ENCODE measurements at regions not wholly inside any gene's neighbourhood (a gene's known extent, or its start where the extent isn't known, plus 50 kb on each side); places are given as distances from the start of the nearest gene placed in this dataset.

- BruUV-seq (replicated peaks): no TSS peak
- no peak for DNase-seq (ENCODE audit: unreplicated experiment)
- Mint-ChIP-seq H3K4me3 (ENCODE audit: unreplicated experiment) (no peak overlapping the region), H3K4me1 (ENCODE audit: insufficient read depth, unreplicated experiment) (peaks cover 15% of the 10 kb centered on the region), H3K36me3 (ENCODE audit: insufficient read depth, unreplicated experiment) (no peaks in the 10 kb centered on the region), H3K27me3 (ENCODE audit: insufficient read depth, unreplicated experiment) (no peaks in the 10 kb centered on the region), H3K27ac (ENCODE audit: low read depth, unreplicated experiment) (no peak overlapping the region), H3K9me3 (ENCODE audit: unreplicated experiment) (no peaks in the 10 kb centered on the region)
- TF ChIP-seq, protein P1, sequence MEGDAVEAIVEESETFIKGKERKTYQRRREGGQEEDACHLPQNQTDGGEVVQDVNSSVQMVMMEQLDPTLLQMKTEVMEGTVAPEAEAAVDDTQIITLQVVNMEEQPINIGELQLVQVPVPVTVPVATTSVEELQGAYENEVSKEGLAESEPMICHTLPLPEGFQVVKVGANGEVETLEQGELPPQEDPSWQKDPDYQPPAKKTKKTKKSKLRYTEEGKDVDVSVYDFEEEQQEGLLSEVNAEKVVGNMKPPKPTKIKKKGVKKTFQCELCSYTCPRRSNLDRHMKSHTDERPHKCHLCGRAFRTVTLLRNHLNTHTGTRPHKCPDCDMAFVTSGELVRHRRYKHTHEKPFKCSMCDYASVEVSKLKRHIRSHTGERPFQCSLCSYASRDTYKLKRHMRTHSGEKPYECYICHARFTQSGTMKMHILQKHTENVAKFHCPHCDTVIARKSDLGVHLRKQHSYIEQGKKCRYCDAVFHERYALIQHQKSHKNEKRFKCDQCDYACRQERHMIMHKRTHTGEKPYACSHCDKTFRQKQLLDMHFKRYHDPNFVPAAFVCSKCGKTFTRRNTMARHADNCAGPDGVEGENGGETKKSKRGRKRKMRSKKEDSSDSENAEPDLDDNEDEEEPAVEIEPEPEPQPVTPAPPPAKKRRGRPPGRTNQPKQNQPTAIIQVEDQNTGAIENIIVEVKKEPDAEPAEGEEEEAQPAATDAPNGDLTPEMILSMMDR (IDR thresholded peaks at IDR 0.05; ENCODE audit: unreplicated experiment): no peak
- CTCF ChIA-PET: interaction anchor here (0.6 to 6.0 kb wide), 4 partner anchors 17 to 330 kb away, joined by 3 to 79 read pairs (median 8); no protein-coding TSS in a partner anchor
- POLR2A ChIA-PET: no interaction called here
- intact Hi-C loops (cut with micrococcal nuclease): no loop called here
These were observed 54.2 kb upstream of the AMPD3 start for GRCh38 chr11:10400856-10401255.

- H3K36me3 Mint-ChIP-seq (ENCODE audit: insufficient read depth, unreplicated experiment): no peaks in the 10 kb centered on the region
- TF ChIP-seq, protein P1 (IDR thresholded peaks at IDR 0.05; ENCODE audit: unreplicated experiment): no peak
- no peak for DNase-seq (ENCODE audit: unreplicated experiment)
- H3K27me3 Mint-ChIP-seq (ENCODE audit: insufficient read depth, unreplicated experiment): no peaks in the 10 kb centered on the region
- H3K4me1 Mint-ChIP-seq (ENCODE audit: insufficient read depth, unreplicated experiment): peaks cover 19% of the 10 kb centered on the region
- intact Hi-C loops (cut with micrococcal nuclease): no loop called here
- no TSS peak for BruUV-seq (replicated peaks)
- no peaks in the 10 kb centered on the region for H3K9me3 Mint-ChIP-seq (ENCODE audit: unreplicated experiment)
- ChIA-PET POLR2A (no interaction called here), CTCF (interaction anchor here (0.6 to 6.0 kb wide), 5 partner anchors 85 to 330 kb away, joined by 3 to 79 read pairs (median 4); partner anchors contain the start of gene RNF141)
- no peak overlapping the region for H3K27ac Mint-ChIP-seq (ENCODE audit: low read depth, unreplicated experiment)
- H3K4me3 Mint-ChIP-seq (ENCODE audit: unreplicated experiment): no peak overlapping the region
These were observed 53.8 kb upstream of the AMPD3 start for GRCh38 chr11:10401256-10401655.

- no TSS peak for BruUV-seq (replicated peaks)
- Mint-ChIP-seq H3K27ac (ENCODE audit: low read depth, unreplicated experiment) (no peak overlapping the region), H3K9me3 (ENCODE audit: unreplicated experiment) (no peaks in the 10 kb centered on the region), H3K36me3 (ENCODE audit: insufficient read depth, unreplicated experiment) (no peaks in the 10 kb centered on the region), H3K27me3 (ENCODE audit: insufficient read depth, unreplicated experiment) (no peaks in the 10 kb centered on the region), H3K4me1 (ENCODE audit: insufficient read depth, unreplicated experiment) (peaks cover 24% of the 10 kb centered on the region), H3K4me3 (ENCODE audit: unreplicated experiment) (no peak overlapping the region)
- POLR2A ChIA-PET: interaction anchor here (0.6 to 1.2 kb wide), 2 partner anchors 53 to 267 kb away, joined by 3 read pairs; partner anchors contain the start of gene AMPD3
- TF ChIP-seq, protein P1 (IDR thresholded peaks at IDR 0.05; ENCODE audit: unreplicated experiment): no peak
- intact Hi-C loops (cut with micrococcal nuclease): no loop called here
- no peak for DNase-seq (ENCODE audit: unreplicated experiment)
- CTCF ChIA-PET: interaction anchor here (0.6 to 6.0 kb wide), 9 partner anchors 78 to 438 kb away, joined by 3 to 79 read pairs (median 3); partner anchors contain the start of gene RNF141
These were observed 53.2 kb upstream of the AMPD3 start for GRCh38 chr11:10401696-10402392.

Data from MCF 10A (cell line).